Spleen (tissue), 11 donors: ENCODE measurements at regions not wholly inside any gene's neighbourhood (a gene's known extent, or its start where the extent isn't known, plus 50 kb on each side); places are given as distances from the start of the nearest gene placed in this dataset.
A peak's percentile ranks its signal among the peaks of the same experiment; 100 is the strongest.

Experiments
- DNase-seq: peaks from one replicate; pipeline ENCODE4 v3.0.0-alpha.2; 2020
- H3K27ac ChIP-seq, 8 donors: fragments of 200-600 bp; sonication (generic) in 7 of 8; 1 replicate in 4 of 8; 2 replicates in 4 of 8; pipeline versions ENCODE4 v1.5.0 to v1.8.0; 2016 to 2021; ENCODE audit warnings: inconsistent platforms in 4 of 8, mild to moderate bottlenecking in 4 of 8, moderate library complexity in 1 of 8
- H3K27me3 ChIP-seq, 7 donors: fragments of 200-600 bp; sonication (generic) in 6 of 7; replicated peaks in 1 of 7; 1 replicate in 4 of 7; 2 replicates in 3 of 7; pipeline versions ENCODE4 v1.5.0 to v1.8.0; 2016 to 2021; ENCODE audit warnings: inconsistent platforms in 3 of 7, mild to moderate bottlenecking in 1 of 7
- H3K36me3 ChIP-seq, 6 donors: fragments of 200-600 bp; sonication (generic) in 5 of 6; 1 replicate in 4 of 6; 2 replicates in 2 of 6; pipeline versions ENCODE4 v1.5.0 to v1.8.0; 2016 to 2021; ENCODE audit warnings: inconsistent platforms in 2 of 6
- H3K4me1 ChIP-seq, 6 donors: fragments of 200-600 bp; sonication (generic) in 5 of 6; 1 replicate in 3 of 6; 2 replicates in 3 of 6; pipeline versions ENCODE4 v1.5.0 to v1.8.0; 2016 to 2021; ENCODE audit warnings: inconsistent platforms in 3 of 6
- H3K4me3 ChIP-seq, 8 donors: fragments of 200-600 bp; sonication (generic) in 7 of 8; 1 replicate in 4 of 8; 2 replicates in 4 of 8; pipeline versions ENCODE4 v1.5.0 to v1.8.0; 2016 to 2021; ENCODE audit warnings: inconsistent platforms in 4 of 8, mild to moderate bottlenecking in 4 of 8, moderate library complexity in 2 of 8
- H3K9me3 ChIP-seq, 8 donors: fragments of 200-600 bp; sonication (generic) in 7 of 8; 1 replicate in 4 of 8; 2 replicates in 4 of 8; pipeline versions ENCODE4 v1.5.0 to v1.8.0; 2016 to 2021; ENCODE audit warnings: inconsistent platforms in 4 of 8
- CTCF ChIP-seq, 11 experiments: fragments of 200-600 bp in 7 of 11; fragments of 450-650 bp in 4 of 11; sonication (generic) in 4 of 11; IDR thresholded peaks in 8 of 11; conservative IDR thresholded peaks in 3 of 11; 1 replicate in 7 of 11; 2 replicates in 4 of 11; pipeline versions ENCODE4 v1.4.0 to v1.8.0; 2016 to 2021; ENCODE audit warnings: antibody characterized with exemption in 11 of 11, inconsistent platforms in 4 of 11, mild to moderate bottlenecking in 1 of 11
- POLR2A ChIP-seq, 3 donors: fragments of 450-650 bp; IDR thresholded peaks; one replicate each; pipeline ENCODE4 v1.5.1; 2017; ENCODE audit warnings: antibody characterized with exemption in 3 of 3, mild to moderate bottlenecking in 1 of 3
- POLR2AphosphoS5 ChIP-seq, 3 donors: sonication (generic); formaldehyde crosslinking; IDR thresholded peaks; one replicate each; pipeline ENCODE4 v1.5.1; 2017; ENCODE audit warnings: antibody characterized with exemption in 3 of 3
- WGBS, 5 donors: extraction: QIAGEN DNeasy Blood & Tissue Kit in 3 of 5; methylation state at CpG; one replicate each; pipeline versions ENCODE4 v1.1.5 to v1.1.7; 2013 to 2018; 5-methylcytosine and 5-hydroxymethylcytosine counted together
- intact Hi-C: fragments of 100-400 bp; cut with DNase I; formaldehyde crosslinking; loops from one replicate; pipeline ENCODE4 v1.15.0; 2023; ENCODE audit warnings: low total_unique reads
- donor health status: healthy with polysubstance abuse.
- donor health status: DM: no; HTN: no; CAD: no; lungs with moderate emphysema.
- donor health status: DM: no; HTN: no; CAD: no.
- donor health status: Bipolar disorder and iron deficiency.
- donor health status: healthy.
- donor health status: DM: no; HTN: no; CAD: no.
- donor health status: DM: yes; HTN: yes; CAD: no.

- 50 to 58% (median 53%) methylated on average over 5 of the region's 5 CpGs for WGBS, 5 donors
- DNase-seq, result no peak
- intact Hi-C loops, result no loop called here
These were observed 78.2 kb upstream of the STEAP1B start for GRCh38 chr7:22578007-22578733.

GRCh38 chr7:22577470-22578001 is 77.5 kb upstream of the STEAP1B start:
- WGBS, 5 donors, result 18 to 22% (median 19%) methylated on average over 6 of the region's 6 CpGs
- Histone ChIP-seq H3K27me3 (no peaks in the 10 kb centered on the region), H3K27ac (peak overlapping the region in 7 of 8 donors; percentile 57 to 85 (median 69)), H3K36me3 (no peaks in the 10 kb centered on the region), H3K9me3 (no peaks in the 10 kb centered on the region), H3K4me3 (peak overlapping the region in 1 of 8 donors; percentile 26), H3K4me1 (peaks cover 8 to 54% (median 26%) of the 10 kb centered on the region in 6 donors)
- TF ChIP-seq CTCF (IDR thresholded peaks at IDR 0.05 in 8 of 11, conservative IDR thresholded peaks at IDR 0.05 in 3 of 11) (no peak), POLR2AphosphoS5 (IDR thresholded peaks at IDR 0.05) (peak in 1 of 3 donors; percentile 81)
- DNase-seq, result no peak
- intact Hi-C loops, result no loop called here

More at GRCh38 chr7:22578007-22578733, 78.2 kb upstream of the STEAP1B start:
- Histone ChIP-seq H3K27me3 (no peaks in the 10 kb centered on the region), H3K4me3 (peak overlapping the region in 1 of 8 donors; percentile 26), H3K27ac (peak overlapping the region in 7 of 8 donors; percentile 57 to 85 (median 69)), H3K36me3 (no peaks in the 10 kb centered on the region), H3K9me3 (no peaks in the 10 kb centered on the region), H3K4me1 (peaks cover 8 to 52% (median 25%) of the 10 kb centered on the region in 6 donors)
- no peak for TF ChIP-seq POLR2AphosphoS5 (IDR thresholded peaks at IDR 0.05)
- no peak for TF ChIP-seq CTCF (IDR thresholded peaks at IDR 0.05 in 8 of 11, conservative IDR thresholded peaks at IDR 0.05 in 3 of 11)
- no peak for TF ChIP-seq POLR2A (IDR thresholded peaks at IDR 0.05)

GRCh38 chr7:22576612-22577469 is 76.9 kb upstream of the STEAP1B start:
- H3K36me3 ChIP-seq, result no peaks in the 10 kb centered on the region
- no peaks in the 10 kb centered on the region for H3K9me3 ChIP-seq
- intact Hi-C loops, result no loop called here
- WGBS, 5 donors, result 85 to 94% (median 88%) methylated on average over 5 of the region's 5 CpGs
- peak overlapping the region in 1 of 8 donors; percentile 26 for H3K4me3 ChIP-seq
- no peak for DNase-seq
- peaks cover 8 to 61% (median 32%) of the 10 kb centered on the region in 6 donors for H3K4me1 ChIP-seq
- no peaks in the 10 kb centered on the region for H3K27me3 ChIP-seq
- TF ChIP-seq POLR2AphosphoS5 (IDR thresholded peaks at IDR 0.05) (no peak), POLR2A (IDR thresholded peaks at IDR 0.05) (no peak), CTCF (IDR thresholded peaks at IDR 0.05 in 8 of 11, conservative IDR thresholded peaks at IDR 0.05 in 3 of 11) (no peak)
- peak overlapping the region in 7 of 8 donors; percentile 57 to 85 (median 69) for H3K27ac ChIP-seq
